Left ventricle myocardium inferior (tissue), 1 donor: ENCODE measurements at regions not wholly inside any gene's neighbourhood (a gene's known extent, or its start where the extent isn't known, plus 50 kb on each side); places are given as distances from the start of the nearest gene placed in this dataset.

Experiments used
- DNase-seq: peaks from one replicate; pipeline ENCODE4 v3.0.0-alpha.2; 2020
- H3K27ac ChIP-seq: fragments of 200-600 bp; replicated peaks from 2 replicates; pipeline ENCODE4 v1.8.0; 2021
- H3K27me3 ChIP-seq: fragments of 200-600 bp; 2 replicates; pipeline ENCODE4 v1.8.0; 2021; ENCODE audit warnings: low read depth
- H3K36me3 ChIP-seq: fragments of 200-600 bp; 2 replicates; pipeline ENCODE4 v1.8.0; 2021
- H3K4me1 ChIP-seq: fragments of 200-600 bp; 2 replicates; pipeline ENCODE4 v1.8.0; 2021
- H3K4me3 ChIP-seq: fragments of 200-600 bp; 2 replicates; pipeline ENCODE4 v1.8.0; 2021; ENCODE audit warnings: mild to moderate bottlenecking, moderate library complexity
- H3K9me3 ChIP-seq: fragments of 200-600 bp; replicated peaks from 2 replicates; pipeline ENCODE4 v1.8.0; 2021
- CTCF ChIP-seq: fragments of 200-600 bp; IDR thresholded peaks from 2 replicates; pipeline ENCODE4 v1.8.0; 2021; ENCODE audit warnings: antibody characterized with exemption, mild to moderate bottlenecking, borderline replicate concordance
- intact Hi-C: fragments of 100-400 bp; cut with micrococcal nuclease; formaldehyde crosslinking; loops from one replicate; pipeline ENCODE4 v1.11.0; 2022
- donor health status: DM: no; HTN: yes; CAD: no; lungs with severe emphysema.

- no peaks in the 10 kb centered on the region for H3K9me3 ChIP-seq
- no peak for TF ChIP-seq CTCF
- no peak for DNase-seq
- intact Hi-C loops, result loop anchor here (10.0 kb wide), 2 partner anchors 965 to 1225 kb away; no protein-coding TSS in a partner anchor
- no peak overlapping the region for H3K27ac ChIP-seq
- H3K4me3 ChIP-seq, result no peak overlapping the region
- no peaks in the 10 kb centered on the region for H3K36me3 ChIP-seq
- H3K27me3 ChIP-seq, result no peaks in the 10 kb centered on the region
- H3K4me1 ChIP-seq, result no peaks in the 10 kb centered on the region
These were observed 253.1 kb upstream of the RPS6KA3 start for GRCh38 chrX:20519826-20520225.

GRCh38 chrX:20519146-20519545, 252.4 kb upstream of the RPS6KA3 start:
- no peaks in the 10 kb centered on the region for H3K4me1 ChIP-seq
- no peak overlapping the region for H3K4me3 ChIP-seq
- no peak for DNase-seq
- no peak overlapping the region for H3K27ac ChIP-seq
- H3K27me3 ChIP-seq, result no peaks in the 10 kb centered on the region
- no peaks in the 10 kb centered on the region for H3K9me3 ChIP-seq
- TF ChIP-seq CTCF, result no peak
- H3K36me3 ChIP-seq, result no peaks in the 10 kb centered on the region
- intact Hi-C loops, result no loop called here

GRCh38 chrX:20517565-20517964, 250.9 kb upstream of the RPS6KA3 start:
- intact Hi-C loops, result no loop called here

GRCh38 chrX:20515841-20516461, 249.2 kb upstream of the RPS6KA3 start:
- H3K27ac ChIP-seq, result no peak overlapping the region
- intact Hi-C loops, result no loop called here
- H3K4me3 ChIP-seq, result no peak overlapping the region
- no peaks in the 10 kb centered on the region for H3K9me3 ChIP-seq
- H3K27me3 ChIP-seq, result no peaks in the 10 kb centered on the region
- TF ChIP-seq CTCF, result no peak
- no peaks in the 10 kb centered on the region for H3K4me1 ChIP-seq
- DNase-seq, result no peak
- H3K36me3 ChIP-seq, result no peaks in the 10 kb centered on the region

More at GRCh38 chrX:20517565-20517964, 250.9 kb upstream of the RPS6KA3 start:
- no peaks in the 10 kb centered on the region for H3K4me1 ChIP-seq
- no peaks in the 10 kb centered on the region for H3K27me3 ChIP-seq
- H3K36me3 ChIP-seq, result no peaks in the 10 kb centered on the region
- no peaks in the 10 kb centered on the region for H3K9me3 ChIP-seq
- no peak for TF ChIP-seq CTCF
- H3K27ac ChIP-seq, result no peak overlapping the region
- no peak for DNase-seq
- H3K4me3 ChIP-seq, result no peak overlapping the region

GRCh38 chrX:20514358-20514757, 247.6 kb upstream of the RPS6KA3 start:
- no peaks in the 10 kb centered on the region for H3K9me3 ChIP-seq
- intact Hi-C loops, result no loop called here
- TF ChIP-seq CTCF, result no peak

More at GRCh38 chrX:20514358-20514757, 247.6 kb upstream of the RPS6KA3 start:
- no peak overlapping the region for H3K27ac ChIP-seq
- H3K36me3 ChIP-seq, result no peaks in the 10 kb centered on the region
- H3K27me3 ChIP-seq, result no peaks in the 10 kb centered on the region
- no peak for DNase-seq
- no peak overlapping the region for H3K4me3 ChIP-seq
- no peaks in the 10 kb centered on the region for H3K4me1 ChIP-seq
